CD14-positive monocyte (primary cell): ENCODE measurements at regions not wholly inside any gene's neighbourhood (a gene's known extent, or its start where the extent isn't known, plus 50 kb on each side); places are given as distances from the start of the nearest gene placed in this dataset.

Experiments used
- DNase-seq, 3 donors: peaks; one replicate each; pipeline ENCODE4 v3.0.0-alpha.2; 2011 to 2022
- H2AFZ ChIP-seq: 2 replicates; pipeline ENCODE4 v1.6.0; 2012; ENCODE audit warnings: mild to moderate bottlenecking, low read depth, low read length, inconsistent platforms; ENCODE audit not compliant: insufficient read depth, poor library complexity, severe bottlenecking
- H3K27ac ChIP-seq, 2 donors: 1 replicate in 1 of 2; 2 replicates in 1 of 2; pipeline ENCODE4 v1.5.1; 2012 to 2013; ENCODE audit warnings: low read length in 2 of 2, control low read depth in 1 of 2, inconsistent platforms in 1 of 2, low read depth in 1 of 2, mild to moderate bottlenecking in 1 of 2
- H3K27me3 ChIP-seq, 2 donors: one replicate each; pipeline versions ENCODE4 v1.6.0 to v1.6.1; 2011 to 2013; ENCODE audit warnings: low read length in 2 of 2; ENCODE audit not compliant: control insufficient read depth in 2 of 2, insufficient read depth in 2 of 2
- H3K36me3 ChIP-seq, 2 donors: replicated peaks in 1 of 2; 1 replicate in 1 of 2; 2 replicates in 1 of 2; pipeline versions ENCODE4 v1.5.1 to v1.6.1; 2012 to 2013; ENCODE audit warnings: low read length in 2 of 2, control low read depth in 1 of 2, inconsistent platforms in 1 of 2, mild to moderate bottlenecking in 1 of 2; ENCODE audit not compliant: insufficient read depth in 2 of 2, control insufficient read depth in 1 of 2
- H3K4me1 ChIP-seq, 2 donors: 1 replicate in 1 of 2; 2 replicates in 1 of 2; pipeline versions ENCODE4 v1.5.1 to v1.6.1; 2012 to 2013; ENCODE audit warnings: low read length in 2 of 2, control low read depth in 1 of 2, inconsistent platforms in 1 of 2, mild to moderate bottlenecking in 1 of 2, moderate library complexity in 1 of 2; ENCODE audit not compliant: insufficient read depth in 2 of 2, control insufficient read depth in 1 of 2
- H3K4me2 ChIP-seq: replicated peaks from 2 replicates; pipeline ENCODE3; 2012; ENCODE audit warnings: low read length, moderate library complexity, mild to moderate bottlenecking; ENCODE audit not compliant: poor library complexity, severe bottlenecking; ENCODE audit errors: extremely low read depth
- H3K4me3 ChIP-seq, 3 experiments: fragments of 200-600 bp in 1 of 3; sonication (generic) in 1 of 3; replicated peaks in 1 of 3; 1 replicate in 2 of 3; 2 replicates in 1 of 3; pipeline ENCODE4 v1.5.1; 2011 to 2013; ENCODE audit warnings: low read length in 3 of 3, mild to moderate bottlenecking in 3 of 3, control low read depth in 2 of 3, low read depth in 2 of 3, inconsistent platforms in 1 of 3, moderate library complexity in 1 of 3
- H3K79me2 ChIP-seq: 2 replicates; pipeline ENCODE4 v1.6.0; 2012; ENCODE audit warnings: mild to moderate bottlenecking, control low read depth, inconsistent platforms, low read length, moderate library complexity; ENCODE audit not compliant: insufficient read depth
- H3K9ac ChIP-seq: 2 replicates; pipeline ENCODE4 v1.6.0; 2017; ENCODE audit warnings: low read length, mild to moderate bottlenecking; ENCODE audit not compliant: insufficient read depth, poor library complexity, severe bottlenecking
- H3K9me3 ChIP-seq, 2 donors: replicated peaks in 1 of 2; 1 replicate in 1 of 2; 2 replicates in 1 of 2; pipeline versions ENCODE4 v1.5.1 to v1.6.1; 2012 to 2013; ENCODE audit warnings: low read length in 2 of 2, control low read depth in 1 of 2; ENCODE audit not compliant: control insufficient read depth in 1 of 2, insufficient read depth in 1 of 2
- H4K20me1 ChIP-seq: 2 replicates; pipeline ENCODE4 v1.6.0; 2012; ENCODE audit warnings: mild to moderate bottlenecking, low read length, control low read depth, moderate library complexity; ENCODE audit not compliant: insufficient read depth
- H3K27ac Mint-ChIP-seq, 7 donors: one replicate each; pipeline ENCODE4 v1.8.0; 2020; ENCODE audit warnings: mild to moderate bottlenecking in 7 of 7, mixed read lengths in 7 of 7, moderate library complexity in 6 of 7, inconsistent platforms in 2 of 7
- H3K27me3 Mint-ChIP-seq, 3 donors: one replicate each; pipeline ENCODE4 v1.8.0; 2021 to 2022; ENCODE audit warnings: low read depth in 3 of 3, mild to moderate bottlenecking in 3 of 3, mixed read lengths in 3 of 3, moderate library complexity in 3 of 3, inconsistent platforms in 1 of 3
- H3K36me3 Mint-ChIP-seq, 2 donors: one replicate each; pipeline ENCODE4 v1.8.0; 2020; ENCODE audit warnings: mixed read lengths in 2 of 2, inconsistent platforms in 1 of 2, mild to moderate bottlenecking in 1 of 2
- H3K4me1 Mint-ChIP-seq: one replicate; pipeline ENCODE4 v1.8.0; 2020; ENCODE audit warnings: mild to moderate bottlenecking, mixed read lengths
- H3K4me3 Mint-ChIP-seq, 2 donors: one replicate each; pipeline ENCODE4 v1.8.0; 2020; ENCODE audit warnings: mild to moderate bottlenecking in 2 of 2, mixed read lengths in 2 of 2, moderate library complexity in 1 of 2
- H3K9me3 Mint-ChIP-seq, 7 donors: one replicate each; pipeline ENCODE4 v1.8.0; 2020 to 2022; ENCODE audit warnings: mixed read lengths in 7 of 7, mild to moderate bottlenecking in 6 of 7, moderate library complexity in 6 of 7, inconsistent platforms in 2 of 7
- WGBS: methylation state at CpG from one replicate; pipeline ENCODE4 v1.1.5; 2013; ENCODE audit warnings: missing lambda C conversion rate; ENCODE audit not compliant: insufficient coverage; 5-methylcytosine and 5-hydroxymethylcytosine counted together
- intact Hi-C, 2 donors: fragments of 100-400 bp; cut with micrococcal nuclease; formaldehyde crosslinking; loops; one replicate each; pipeline versions ENCODE4 v1.15.0 to v1.15.1; 2023
- TF ChIP-seq, protein P1 (sequence below): fragments of 200-600 bp; IDR thresholded peaks from one replicate; pipeline ENCODE4 v1.8.0; 2022; ENCODE audit warnings: antibody characterized with exemption, mild to moderate bottlenecking

- H2AFZ ChIP-seq: no peak overlapping the region
- intact Hi-C loops: no loop called here
- DNase-seq: no peak
- no peak overlapping the region for H3K9ac ChIP-seq
- WGBS: no CpG with 5 or more reads among the region's 3 CpGs
- no peaks in the 10 kb centered on the region for H3K36me3 ChIP-seq
- TF ChIP-seq, protein P1, sequence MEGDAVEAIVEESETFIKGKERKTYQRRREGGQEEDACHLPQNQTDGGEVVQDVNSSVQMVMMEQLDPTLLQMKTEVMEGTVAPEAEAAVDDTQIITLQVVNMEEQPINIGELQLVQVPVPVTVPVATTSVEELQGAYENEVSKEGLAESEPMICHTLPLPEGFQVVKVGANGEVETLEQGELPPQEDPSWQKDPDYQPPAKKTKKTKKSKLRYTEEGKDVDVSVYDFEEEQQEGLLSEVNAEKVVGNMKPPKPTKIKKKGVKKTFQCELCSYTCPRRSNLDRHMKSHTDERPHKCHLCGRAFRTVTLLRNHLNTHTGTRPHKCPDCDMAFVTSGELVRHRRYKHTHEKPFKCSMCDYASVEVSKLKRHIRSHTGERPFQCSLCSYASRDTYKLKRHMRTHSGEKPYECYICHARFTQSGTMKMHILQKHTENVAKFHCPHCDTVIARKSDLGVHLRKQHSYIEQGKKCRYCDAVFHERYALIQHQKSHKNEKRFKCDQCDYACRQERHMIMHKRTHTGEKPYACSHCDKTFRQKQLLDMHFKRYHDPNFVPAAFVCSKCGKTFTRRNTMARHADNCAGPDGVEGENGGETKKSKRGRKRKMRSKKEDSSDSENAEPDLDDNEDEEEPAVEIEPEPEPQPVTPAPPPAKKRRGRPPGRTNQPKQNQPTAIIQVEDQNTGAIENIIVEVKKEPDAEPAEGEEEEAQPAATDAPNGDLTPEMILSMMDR: no peak
- H3K27ac ChIP-seq: no peak overlapping the region
- no peak overlapping the region for H3K4me3 Mint-ChIP-seq
- no peak overlapping the region for H3K4me3 ChIP-seq
- H3K4me1 ChIP-seq: no peaks in the 10 kb centered on the region
- H3K27ac Mint-ChIP-seq: no peak overlapping the region
- no peaks in the 10 kb centered on the region for H3K36me3 Mint-ChIP-seq
- no peaks in the 10 kb centered on the region for H3K27me3 ChIP-seq
- H3K4me1 Mint-ChIP-seq: no peaks in the 10 kb centered on the region
- H3K27me3 Mint-ChIP-seq: no peaks in the 10 kb centered on the region
- H3K79me2 ChIP-seq: no peaks in the 10 kb centered on the region
- no peaks in the 10 kb centered on the region for H4K20me1 ChIP-seq
- H3K9me3 ChIP-seq: peaks cover 6 to 7% of the 10 kb centered on the region in 2 donors
- H3K4me2 ChIP-seq: no peak overlapping the region
- H3K9me3 Mint-ChIP-seq: peaks cover 0 to 11% (median 5%) of the 10 kb centered on the region in 7 donors
These were observed 1610.2 kb downstream of the SLITRK5 start for GRCh38 chr13:89281331-89281730.

DNA sequence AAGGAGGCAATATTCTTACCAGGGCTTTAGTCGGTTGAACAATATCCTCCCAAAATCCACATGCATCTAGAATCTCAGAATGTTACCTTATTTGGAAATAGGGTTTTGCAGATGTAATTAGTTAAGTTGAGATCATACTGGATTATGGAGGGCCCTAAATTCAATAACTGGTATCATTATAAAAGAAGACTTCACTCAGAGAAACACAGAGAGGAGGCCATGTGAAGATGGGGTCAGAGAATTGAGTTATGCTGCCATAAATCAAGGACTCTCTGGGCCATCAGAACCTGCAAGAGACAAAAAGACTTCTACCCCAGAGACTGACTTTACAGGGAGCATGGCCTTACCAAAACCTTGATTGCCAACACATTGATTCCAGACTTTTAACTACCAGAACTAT is 1611.1 kb downstream of the SLITRK5 start:
- DNase-seq: no peak
- no peak overlapping the region for H3K9ac ChIP-seq
- no peaks in the 10 kb centered on the region for H3K4me1 ChIP-seq
- TF ChIP-seq, protein P1: no peak
- no peaks in the 10 kb centered on the region for H4K20me1 ChIP-seq
- no peak overlapping the region for H3K4me3 Mint-ChIP-seq
- no peaks in the 10 kb centered on the region for H3K27me3 ChIP-seq
- H3K36me3 Mint-ChIP-seq: no peaks in the 10 kb centered on the region
- H3K9me3 ChIP-seq: peaks cover 13 to 14% of the 10 kb centered on the region in 2 donors
- no peak overlapping the region for H3K4me3 ChIP-seq
- WGBS: no CpG with 5 or more reads among the region's 1 CpG
- H3K27me3 Mint-ChIP-seq: no peaks in the 10 kb centered on the region
- no peak overlapping the region for H3K27ac Mint-ChIP-seq
- H3K79me2 ChIP-seq: no peaks in the 10 kb centered on the region
- H3K4me2 ChIP-seq: no peak overlapping the region
- no peak overlapping the region for H2AFZ ChIP-seq
- H3K27ac ChIP-seq: no peak overlapping the region
- intact Hi-C loops: no loop called here
- H3K36me3 ChIP-seq: no peaks in the 10 kb centered on the region
- H3K4me1 Mint-ChIP-seq: no peaks in the 10 kb centered on the region
- H3K9me3 Mint-ChIP-seq: peaks cover 4 to 15% (median 8%) of the 10 kb centered on the region in 7 donors
